Neural progenitor cell (in vitro differentiated cells): ENCODE measurements at regions not wholly inside any gene's neighbourhood (a gene's known extent, or its start where the extent isn't known, plus 50 kb on each side); places are given as distances from the start of the nearest gene placed in this dataset.

ENCODE experiments used
- DNase-seq: peaks from one replicate; pipeline ENCODE4 v3.0.0-alpha.2; 2016; ENCODE audit warnings: low spot score
- H2AFZ ChIP-seq: fragments of 200-600 bp; sonication (generic); replicated peaks from 2 replicates; pipeline ENCODE4 v1.6.1; 2016; ENCODE audit warnings: antibody characterized with exemption
- H3F3A ChIP-seq: fragments of 200-600 bp; sonication (generic); 2 replicates; pipeline ENCODE4 v1.6.1; 2016; ENCODE audit warnings: antibody characterized with exemption, low read depth
- H3K27ac ChIP-seq: fragments of 200-600 bp; sonication (generic); 2 replicates; pipeline ENCODE4 v1.5.1; 2016; ENCODE audit warnings: mild to moderate bottlenecking
- H3K27me3 ChIP-seq: fragments of 200-600 bp; sonication (generic); 2 replicates; pipeline ENCODE4 v1.6.1; 2016; ENCODE audit warnings: mild to moderate bottlenecking, moderate library complexity
- H3K36me3 ChIP-seq: fragments of 200-600 bp; sonication (generic); 2 replicates; pipeline ENCODE4 v1.5.1; 2016
- H3K4me1 ChIP-seq: fragments of 200-600 bp; sonication (generic); 2 replicates; pipeline ENCODE4 v1.6.1; 2016; ENCODE audit warnings: mixed run types
- H3K4me2 ChIP-seq: fragments of 200-600 bp; sonication (generic); 2 replicates; pipeline ENCODE4 v1.6.1; 2016
- H3K4me3 ChIP-seq: fragments of 200-600 bp; sonication (generic); 2 replicates; pipeline ENCODE4 v1.5.1; 2016
- H3K79me2 ChIP-seq: fragments of 200-600 bp; sonication (generic); 2 replicates; pipeline ENCODE4 v1.6.1; 2016; ENCODE audit warnings: low read depth
- H3K9ac ChIP-seq: fragments of 200-600 bp; sonication (generic); 2 replicates; pipeline ENCODE4 v1.6.1; 2016
- H3K9me3 ChIP-seq: fragments of 200-600 bp; sonication (generic); 2 replicates; pipeline ENCODE4 v1.5.1; 2016; ENCODE audit warnings: low read depth
- H4K20me1 ChIP-seq: fragments of 200-600 bp; sonication (generic); 2 replicates; pipeline ENCODE4 v1.6.1; 2016; ENCODE audit warnings: low read depth
- H3K27ac Mint-ChIP-seq: 3 replicates; pipeline ENCODE4 v1.8.0; 2021; ENCODE audit warnings: mixed read lengths
- H3K27me3 Mint-ChIP-seq: 2 replicates; pipeline ENCODE4 v1.8.0; 2022; ENCODE audit warnings: low read depth, mild to moderate bottlenecking, inconsistent platforms, moderate library complexity, mixed read lengths; ENCODE audit not compliant: insufficient read depth
- H3K36me3 Mint-ChIP-seq: 3 replicates; pipeline ENCODE4 v1.8.0; 2021; ENCODE audit warnings: mixed read lengths
- H3K4me1 Mint-ChIP-seq: 3 replicates; pipeline ENCODE4 v1.8.0; 2021; ENCODE audit warnings: mixed read lengths
- H3K4me3 Mint-ChIP-seq: 3 replicates; pipeline ENCODE4 v1.8.0; 2021; ENCODE audit warnings: mild to moderate bottlenecking, moderate library complexity, mixed read lengths
- H3K9me3 Mint-ChIP-seq: 3 replicates; pipeline ENCODE4 v1.8.0; 2020; ENCODE audit warnings: mixed read lengths
- CTCF ChIP-seq: fragments of 200-600 bp; sonication (generic); IDR thresholded peaks from 2 replicates; pipeline ENCODE4 v1.5.1; 2017; ENCODE audit warnings: antibody characterized with exemption, mild to moderate bottlenecking
- EZH2 ChIP-seq: fragments of 200-600 bp; sonication (generic); IDR thresholded peaks from 2 replicates; pipeline ENCODE4 v1.6.1; 2017; ENCODE audit warnings: antibody characterized with exemption, mild to moderate bottlenecking, moderate library complexity
- EZH2phosphoT487 ChIP-seq: fragments of 200-600 bp; sonication (generic); IDR thresholded peaks from 2 replicates; pipeline ENCODE4 v1.6.1; 2017; ENCODE audit warnings: antibody characterized with exemption

DNA sequence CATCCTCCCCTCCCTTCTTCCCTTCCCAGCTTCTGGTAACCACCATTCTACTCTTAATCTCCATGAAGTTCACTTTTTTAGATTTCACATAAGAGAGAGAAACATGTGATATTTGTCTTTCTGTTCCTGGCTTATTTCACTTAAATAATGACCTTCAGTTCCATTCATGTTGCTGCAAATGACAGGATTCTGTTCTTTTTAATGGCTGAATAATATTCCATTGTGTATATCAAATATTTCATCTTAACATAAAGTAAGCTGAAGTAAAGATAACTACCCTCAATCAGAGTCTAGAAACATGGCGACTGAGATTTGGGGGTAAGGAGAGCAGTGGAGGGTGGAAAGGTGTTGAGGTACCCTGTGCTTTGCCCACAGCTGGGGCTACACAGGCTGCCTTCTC is 68.9 kb downstream of the RHOU start:
- Histone ChIP-seq H3K79me2 (no peaks in the 10 kb centered on the region), H3K9ac (no peak overlapping the region), H3K27me3 (no peaks in the 10 kb centered on the region), H3K4me2 (no peak overlapping the region), H4K20me1 (no peaks in the 10 kb centered on the region), H3K36me3 (no peaks in the 10 kb centered on the region), H2AFZ (no peak overlapping the region), H3K27ac (no peak overlapping the region), H3K9me3 (no peaks in the 10 kb centered on the region), H3K4me1 (peaks cover 7% of the 10 kb centered on the region), H3F3A (no peaks in the 10 kb centered on the region), H3K4me3 (no peak overlapping the region)
- TF ChIP-seq CTCF: no peak
- TF ChIP-seq EZH2phosphoT487: no peak
- TF ChIP-seq EZH2: no peak
- H3K27me3 Mint-ChIP-seq: no peaks in the 10 kb centered on the region
- no peak for DNase-seq
- H3K9me3 Mint-ChIP-seq: no peaks in the 10 kb centered on the region
- H3K27ac Mint-ChIP-seq: no peak overlapping the region
- H3K4me3 Mint-ChIP-seq: no peak overlapping the region
- H3K4me1 Mint-ChIP-seq: peaks cover 23% of the 10 kb centered on the region
- no peaks in the 10 kb centered on the region for H3K36me3 Mint-ChIP-seq

GRCh38 chr1:228804640-228805413 is 69.5 kb downstream of the RHOU start:
- Histone ChIP-seq H3K27ac (no peak overlapping the region), H4K20me1 (no peaks in the 10 kb centered on the region), H3K4me2 (no peak overlapping the region), H3K9ac (no peak overlapping the region), H3K4me1 (peaks cover 9% of the 10 kb centered on the region), H3K4me3 (no peak overlapping the region), H3K36me3 (no peaks in the 10 kb centered on the region), H3F3A (peaks cover 2% of the 10 kb centered on the region), H3K79me2 (no peaks in the 10 kb centered on the region), H3K27me3 (no peaks in the 10 kb centered on the region), H3K9me3 (no peaks in the 10 kb centered on the region), H2AFZ (peak overlapping the region; percentile 88)
- no peak for TF ChIP-seq EZH2phosphoT487
- no peak for TF ChIP-seq EZH2
- no peak for TF ChIP-seq CTCF
- no peak for DNase-seq
- peaks cover 30% of the 10 kb centered on the region for H3K4me1 Mint-ChIP-seq
- H3K27me3 Mint-ChIP-seq: no peaks in the 10 kb centered on the region
- H3K36me3 Mint-ChIP-seq: no peaks in the 10 kb centered on the region
- H3K9me3 Mint-ChIP-seq: no peaks in the 10 kb centered on the region
- no peak overlapping the region for H3K4me3 Mint-ChIP-seq
- no peak overlapping the region for H3K27ac Mint-ChIP-seq

DNA sequence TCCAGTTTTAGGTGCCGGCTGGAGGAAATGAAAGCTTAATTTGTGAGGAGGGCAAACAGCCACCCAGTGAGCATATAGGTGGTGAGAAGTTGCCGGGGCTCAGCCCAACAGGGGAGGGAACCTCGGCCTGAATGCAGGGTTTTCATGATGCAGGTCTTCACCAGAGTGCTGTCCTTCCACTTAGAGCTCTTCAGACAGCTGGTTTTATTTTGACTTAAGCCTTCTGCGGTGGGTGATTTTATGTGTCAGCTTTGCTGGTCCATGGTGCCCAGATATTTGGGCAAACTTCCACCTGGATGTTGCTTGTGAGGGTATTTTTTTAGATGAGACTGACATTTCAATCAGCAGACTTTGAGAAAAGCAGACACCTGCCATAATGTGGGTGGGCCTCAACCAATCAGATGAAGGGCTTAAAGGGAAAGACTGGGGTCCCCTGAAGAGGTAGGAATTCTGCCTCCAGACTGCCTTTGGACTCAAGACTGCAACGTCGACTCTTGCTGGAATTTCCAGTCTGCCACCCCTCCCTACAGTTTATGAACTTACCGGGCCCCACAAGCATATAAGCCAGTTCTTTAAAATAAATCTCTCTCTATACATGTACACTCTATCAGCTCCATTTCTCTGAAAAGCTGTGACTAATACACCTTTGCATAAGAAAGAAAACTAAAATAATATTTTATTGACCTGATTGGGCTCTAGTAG is 72.8 kb downstream of the RHOU start:
- no peak for DNase-seq
- H3K27ac ChIP-seq: no peak overlapping the region
- peaks cover 17% of the 10 kb centered on the region for H3F3A ChIP-seq
- H3K79me2 ChIP-seq: no peaks in the 10 kb centered on the region
- H3K4me1 Mint-ChIP-seq: peaks cover 45% of the 10 kb centered on the region
- H3K27ac Mint-ChIP-seq: no peak overlapping the region
- no peak overlapping the region for H2AFZ ChIP-seq
- H3K9me3 ChIP-seq: no peaks in the 10 kb centered on the region
- no peak overlapping the region for H3K4me3 ChIP-seq
- no peaks in the 10 kb centered on the region for H4K20me1 ChIP-seq
- no peaks in the 10 kb centered on the region for H3K9me3 Mint-ChIP-seq
- H3K36me3 ChIP-seq: no peaks in the 10 kb centered on the region
- H3K4me2 ChIP-seq: no peak overlapping the region
- H3K9ac ChIP-seq: no peak overlapping the region
- no peaks in the 10 kb centered on the region for H3K27me3 Mint-ChIP-seq
- TF ChIP-seq EZH2: no peak
- TF ChIP-seq CTCF: no peak
- no peak for TF ChIP-seq EZH2phosphoT487
- H3K36me3 Mint-ChIP-seq: no peaks in the 10 kb centered on the region
- H3K27me3 ChIP-seq: no peaks in the 10 kb centered on the region
- peaks cover 27% of the 10 kb centered on the region for H3K4me1 ChIP-seq
- H3K4me3 Mint-ChIP-seq: no peak overlapping the region
